ENCODE measurements at regions not wholly inside any gene's neighbourhood (a gene's known extent, or its start where the extent isn't known, plus 50 kb on each side); places are given as distances from the start of the nearest gene placed in this dataset.
"Not testable (repeated sequence)": the region's sequence is repeated elsewhere in the genome, so short reads cannot be mapped to it uniquely, and the experiment has no call there.

DNA sequence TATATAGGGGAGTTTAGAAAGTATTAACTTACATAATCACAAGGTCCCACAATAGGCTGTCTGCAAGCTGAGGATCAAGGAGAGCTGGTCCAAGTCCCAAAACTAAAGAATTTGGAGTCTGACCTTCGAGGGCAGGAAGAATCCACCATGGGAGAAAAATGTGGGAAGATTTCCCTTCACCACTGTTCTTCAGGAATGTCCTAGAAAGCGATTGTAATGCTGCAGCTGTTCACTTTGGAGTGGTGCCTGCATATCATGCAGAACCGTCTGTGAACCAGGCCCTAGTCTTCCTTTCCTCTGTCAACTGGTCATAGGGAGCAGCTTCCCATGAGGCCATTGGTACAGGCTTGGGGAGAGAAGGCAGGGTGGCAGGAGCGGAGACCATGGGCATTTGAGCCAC is 497.9 kb upstream of the ARPP21 start:
- H4K8ac ChIP-seq (ENCODE audit: low read depth, low read length), result no peak overlapping the region
- H2AFZ ChIP-seq (ENCODE audit: insufficient read depth, low read length, poor library complexity), result no peak overlapping the region
- H3K4me2 ChIP-seq (ENCODE audit: low read length), result no peak overlapping the region
- no peak overlapping the region for H3K4ac ChIP-seq (ENCODE audit: low read depth, low read length)
- WGBS (ENCODE audit: extremely low coverage, insufficient coverage, insufficient read length), result no CpG with 5 or more reads among the region's 4 CpGs
- no peak overlapping the region for H2BK12ac ChIP-seq (ENCODE audit: low read length)
- H2AK5ac ChIP-seq (ENCODE audit: low read length), result no peak overlapping the region
- H4K91ac ChIP-seq (ENCODE audit: low read depth, low read length), result no peak overlapping the region
- no peaks in the 10 kb centered on the region for H3K36me3 ChIP-seq (ENCODE audit: control insufficient read depth in 1 of 2, insufficient read depth in 2 of 2, low read length in 2 of 2)
- H2BK120ac ChIP-seq (ENCODE audit: insufficient read depth, low read length, poor library complexity), result no peak overlapping the region
- H2BK5ac ChIP-seq (ENCODE audit: low read depth, low read length, poor library complexity), result no peak overlapping the region
- peaks cover 1% of the 10 kb centered on the region for H3K79me2 ChIP-seq (ENCODE audit: control insufficient read depth, insufficient read depth, low read length, poor library complexity)
- no peak overlapping the region for H3K23ac ChIP-seq (ENCODE audit: low read length)
- no peak overlapping the region for H3K27ac ChIP-seq (ENCODE audit: low read depth, low read length)
- no peak overlapping the region for H4K12ac ChIP-seq (ENCODE audit: low read depth, low read length)
- H3K14ac ChIP-seq (ENCODE audit: low read length), result no peak overlapping the region
- H3K27me3 ChIP-seq (ENCODE audit: insufficient read depth, low read length), result no peaks in the 10 kb centered on the region
- no peak overlapping the region for H3K4me3 ChIP-seq (ENCODE audit: low read depth, low read length)
- no peak for DNase-seq
- no peaks in the 10 kb centered on the region for H3K4me1 ChIP-seq (ENCODE audit: control insufficient read depth in 1 of 2, insufficient read depth in 2 of 2, low read length in 2 of 2)
- H3K18ac ChIP-seq (ENCODE audit: low read length), result no peak overlapping the region
- H3K9me3 ChIP-seq (ENCODE audit: insufficient read depth, low read depth, low read length), result no peaks in the 10 kb centered on the region
- no peaks in the 10 kb centered on the region for H3K79me1 ChIP-seq (ENCODE audit: low read length)
- no peak overlapping the region for H3K9ac ChIP-seq (ENCODE audit: low read length)

DNA sequence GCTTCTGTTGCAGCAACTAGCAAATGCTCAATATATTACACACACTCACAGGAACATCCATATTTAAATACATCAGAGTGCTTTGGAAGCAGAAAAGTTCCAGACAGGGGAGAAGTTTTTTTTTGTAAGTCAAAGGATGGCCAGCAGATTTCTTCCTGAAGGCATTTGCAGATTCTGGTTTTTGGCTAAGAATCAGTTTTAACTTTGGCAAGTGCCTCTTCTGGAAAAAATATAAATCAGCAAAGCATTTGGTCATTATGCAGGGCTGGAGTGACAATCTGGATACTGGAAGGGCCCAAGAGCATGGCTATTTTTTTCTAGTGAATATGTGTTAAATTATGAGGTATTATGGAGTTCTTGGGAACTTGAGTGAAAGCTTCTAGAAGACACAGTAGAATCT is 495.3 kb upstream of the ARPP21 start:
- H3K36me3 ChIP-seq (ENCODE audit: control insufficient read depth in 1 of 2, insufficient read depth in 2 of 2, low read length in 2 of 2), result no peaks in the 10 kb centered on the region
- H3K23ac ChIP-seq (ENCODE audit: low read length), result no peak overlapping the region
- H3K18ac ChIP-seq (ENCODE audit: low read length), result no peak overlapping the region
- no peak overlapping the region for H2AK5ac ChIP-seq (ENCODE audit: low read length)
- H3K79me2 ChIP-seq (ENCODE audit: control insufficient read depth, insufficient read depth, low read length, poor library complexity), result peaks cover 1% of the 10 kb centered on the region
- H2AFZ ChIP-seq (ENCODE audit: insufficient read depth, low read length, poor library complexity), result no peak overlapping the region
- H3K79me1 ChIP-seq (ENCODE audit: low read length), result no peaks in the 10 kb centered on the region
- no peaks in the 10 kb centered on the region for H3K4me1 ChIP-seq (ENCODE audit: control insufficient read depth in 1 of 2, insufficient read depth in 2 of 2, low read length in 2 of 2)
- no peak for DNase-seq
- no peak overlapping the region for H3K4me2 ChIP-seq (ENCODE audit: low read length)
- no peak overlapping the region for H3K4ac ChIP-seq (ENCODE audit: low read depth, low read length)
- no peak overlapping the region for H4K12ac ChIP-seq (ENCODE audit: low read depth, low read length)
- H3K27me3 ChIP-seq (ENCODE audit: insufficient read depth, low read length), result no peaks in the 10 kb centered on the region
- H3K27ac ChIP-seq (ENCODE audit: low read depth, low read length), result no peak overlapping the region
- H2BK5ac ChIP-seq (ENCODE audit: low read depth, low read length, poor library complexity), result no peak overlapping the region
- no peak overlapping the region for H3K9ac ChIP-seq (ENCODE audit: low read length)
- no peak overlapping the region for H2BK12ac ChIP-seq (ENCODE audit: low read length)
- H3K14ac ChIP-seq (ENCODE audit: low read length), result no peak overlapping the region
- H3K9me3 ChIP-seq (ENCODE audit: insufficient read depth, low read depth, low read length), result no peaks in the 10 kb centered on the region
- H4K8ac ChIP-seq (ENCODE audit: low read depth, low read length), result no peak overlapping the region
- H2BK120ac ChIP-seq (ENCODE audit: insufficient read depth, low read length, poor library complexity), result no peak overlapping the region
- no peak overlapping the region for H4K91ac ChIP-seq (ENCODE audit: low read depth, low read length)
- H3K4me3 ChIP-seq (ENCODE audit: low read depth, low read length), result no peak overlapping the region

- H3K4me1 ChIP-seq (ENCODE audit: control insufficient read depth in 1 of 2, insufficient read depth in 2 of 2, low read length in 2 of 2); H4K12ac ChIP-seq (ENCODE audit: low read depth, low read length); H3K79me2 ChIP-seq (ENCODE audit: control insufficient read depth, insufficient read depth, low read length, poor library complexity); H3K36me3 ChIP-seq (ENCODE audit: control insufficient read depth in 1 of 2, insufficient read depth in 2 of 2, low read length in 2 of 2); H3K23ac ChIP-seq (ENCODE audit: low read length); H3K4me2 ChIP-seq (ENCODE audit: low read length); H3K9me3 ChIP-seq (ENCODE audit: insufficient read depth, low read depth, low read length); H3K27ac ChIP-seq (ENCODE audit: low read depth, low read length); H3K9ac ChIP-seq (ENCODE audit: low read length); H2BK120ac ChIP-seq (ENCODE audit: insufficient read depth, low read length, poor library complexity); H3K27me3 ChIP-seq (ENCODE audit: insufficient read depth, low read length); H4K91ac ChIP-seq (ENCODE audit: low read depth, low read length); DNase-seq; H2AK5ac ChIP-seq (ENCODE audit: low read length); H3K79me1 ChIP-seq (ENCODE audit: low read length); H2AFZ ChIP-seq (ENCODE audit: insufficient read depth, low read length, poor library complexity); H2BK12ac ChIP-seq (ENCODE audit: low read length); H3K4ac ChIP-seq (ENCODE audit: low read depth, low read length); H4K8ac ChIP-seq (ENCODE audit: low read depth, low read length); H3K18ac ChIP-seq (ENCODE audit: low read length); H3K14ac ChIP-seq (ENCODE audit: low read length); H3K4me3 ChIP-seq (ENCODE audit: low read depth, low read length); H2BK5ac ChIP-seq (ENCODE audit: low read depth, low read length, poor library complexity): not testable (repeated sequence)
- no CpG with 5 or more reads among the region's 10 CpGs for WGBS (ENCODE audit: extremely low coverage, insufficient coverage, insufficient read length)
Measured at GRCh38 chr3:35146256-35147035, 492.9 kb upstream of the ARPP21 start.

DNA sequence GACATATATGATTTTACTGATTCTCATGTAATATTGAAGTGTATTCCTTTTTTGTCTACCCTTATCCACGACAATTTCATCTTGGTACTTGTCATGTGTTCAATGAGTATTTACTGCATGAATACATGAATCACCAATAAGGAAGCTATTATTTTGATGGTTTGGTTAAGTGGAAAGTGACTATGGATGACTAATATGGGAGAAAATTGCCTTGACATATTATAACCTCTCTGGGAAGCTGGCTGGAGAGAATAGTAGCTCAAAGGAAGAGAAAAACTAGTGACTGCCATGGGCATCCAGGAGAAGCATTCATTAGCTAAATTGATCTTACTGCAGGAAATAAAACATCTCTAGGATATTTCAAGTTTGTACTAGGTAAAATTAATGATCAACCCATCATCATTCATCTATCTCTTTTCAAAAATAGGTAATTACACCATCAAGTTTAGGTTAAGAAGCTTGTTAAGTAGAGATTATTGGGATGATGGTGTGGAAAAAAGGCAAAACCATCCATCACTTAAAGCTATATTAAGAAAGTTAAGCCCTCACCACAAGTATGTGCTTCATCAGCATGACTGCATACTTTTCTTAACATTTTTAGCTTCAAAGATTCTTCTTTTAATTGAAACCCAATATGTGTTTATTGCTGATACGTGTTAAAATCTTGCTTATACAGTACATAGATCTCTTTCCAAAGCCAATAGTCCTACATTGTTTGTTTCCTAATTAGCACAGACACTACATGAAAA is 455.2 kb upstream of the ARPP21 start:
- no peak overlapping the region for H3K4me3 ChIP-seq (ENCODE audit: low read depth, low read length)
- H3K27ac ChIP-seq (ENCODE audit: low read depth, low read length), result no peak overlapping the region
- H4K91ac ChIP-seq (ENCODE audit: low read depth, low read length), result no peak overlapping the region
- no peak overlapping the region for H2BK5ac ChIP-seq (ENCODE audit: low read depth, low read length, poor library complexity)
- H3K79me2 ChIP-seq (ENCODE audit: control insufficient read depth, insufficient read depth, low read length, poor library complexity), result no peaks in the 10 kb centered on the region
- H3K79me1 ChIP-seq (ENCODE audit: low read length), result no peaks in the 10 kb centered on the region
- H2BK12ac ChIP-seq (ENCODE audit: low read length), result no peak overlapping the region
- H4K12ac ChIP-seq (ENCODE audit: low read depth, low read length), result no peak overlapping the region
- H2AK5ac ChIP-seq (ENCODE audit: low read length), result no peak overlapping the region
- H3K23ac ChIP-seq (ENCODE audit: low read length), result no peak overlapping the region
- H3K18ac ChIP-seq (ENCODE audit: low read length), result no peak overlapping the region
- H3K4ac ChIP-seq (ENCODE audit: low read depth, low read length), result no peak overlapping the region
- no peaks in the 10 kb centered on the region for H3K27me3 ChIP-seq (ENCODE audit: insufficient read depth, low read length)
- no peak overlapping the region for H4K8ac ChIP-seq (ENCODE audit: low read depth, low read length)
- no peak for DNase-seq
- no CpG with 5 or more reads among the region's 2 CpGs for WGBS (ENCODE audit: extremely low coverage, insufficient coverage, insufficient read length)
- H3K9me3 ChIP-seq (ENCODE audit: insufficient read depth, low read depth, low read length), result peaks cover 6% of the 10 kb centered on the region
- no peak overlapping the region for H3K14ac ChIP-seq (ENCODE audit: low read length)
- H3K9ac ChIP-seq (ENCODE audit: low read length), result no peak overlapping the region
- no peak overlapping the region for H2BK120ac ChIP-seq (ENCODE audit: insufficient read depth, low read length, poor library complexity)
- no peak overlapping the region for H2AFZ ChIP-seq (ENCODE audit: insufficient read depth, low read length, poor library complexity)
- no peaks in the 10 kb centered on the region for H3K36me3 ChIP-seq (ENCODE audit: control insufficient read depth in 1 of 2, insufficient read depth in 2 of 2, low read length in 2 of 2)
- H3K4me2 ChIP-seq (ENCODE audit: low read length), result no peak overlapping the region
- H3K4me1 ChIP-seq (ENCODE audit: control insufficient read depth in 1 of 2, insufficient read depth in 2 of 2, low read length in 2 of 2), result no peaks in the 10 kb centered on the region

Data from trophoblast cell (in vitro differentiated cells and primary cell).